ENCODE measurements at regions not wholly inside any gene's neighbourhood (a gene's known extent, or its start where the extent isn't known, plus 50 kb on each side); places are given as distances from the start of the nearest gene placed in this dataset.

DNA sequence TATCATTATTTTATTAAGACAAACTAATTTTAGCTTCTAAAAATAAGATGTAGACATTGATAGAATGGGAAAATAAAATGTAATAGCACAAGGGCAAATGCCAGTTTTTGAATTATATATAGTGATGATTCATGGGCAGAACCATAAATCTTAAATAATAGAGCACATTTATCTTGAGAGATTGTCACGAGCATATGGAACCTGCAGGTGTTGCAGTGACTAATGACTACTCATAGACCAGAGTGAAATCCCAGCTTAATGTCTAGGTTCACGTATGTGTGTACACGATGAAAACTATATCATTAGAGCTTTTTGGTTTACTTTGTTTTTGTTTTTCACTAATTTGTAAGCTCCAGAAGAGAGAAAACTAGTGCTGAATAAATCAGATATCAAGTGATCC, 150.2 kb upstream of the CACNA2D1 start:
- Histone ChIP-seq H3K79me2 (ENCODE audit: insufficient read depth, low read length) (no peaks in the 10 kb centered on the region), H3K4me1 (ENCODE audit: control insufficient read depth in 1 of 2, insufficient read depth in 2 of 2, low read length in 2 of 2) (peaks cover 7 to 14% of the 10 kb centered on the region in 2 donors), H3K36me3 (replicated peaks in 1 of 2; ENCODE audit: control insufficient read depth in 1 of 2, insufficient read depth in 2 of 2, low read length in 2 of 2) (no peaks in the 10 kb centered on the region), H3K27me3 (ENCODE audit: control insufficient read depth in 2 of 2, insufficient read depth in 2 of 2, low read length in 2 of 2) (no peaks in the 10 kb centered on the region), H2AFZ (ENCODE audit: insufficient read depth, low read depth, low read length, poor library complexity, severe bottlenecking) (no peak overlapping the region), H3K4me3 (replicated peaks in 1 of 3; ENCODE audit: low read depth in 2 of 3, low read length in 3 of 3) (no peak overlapping the region), H3K27ac (ENCODE audit: low read depth in 1 of 2, low read length in 2 of 2) (no peak overlapping the region), H4K20me1 (ENCODE audit: insufficient read depth, low read length) (no peaks in the 10 kb centered on the region), H3K4me2 (replicated peaks; ENCODE audit: extremely low read depth, low read length, poor library complexity, severe bottlenecking) (no peak overlapping the region), H3K9ac (ENCODE audit: insufficient read depth, low read length, poor library complexity, severe bottlenecking) (no peak overlapping the region), H3K9me3 (replicated peaks in 1 of 2; ENCODE audit: control insufficient read depth in 1 of 2, insufficient read depth in 1 of 2, low read length in 2 of 2) (peaks cover 0 to 4% of the 10 kb centered on the region in 2 donors)
- no peaks in the 10 kb centered on the region for H3K36me3 Mint-ChIP-seq
- no peak overlapping the region for H3K27ac Mint-ChIP-seq
- DNase-seq = no peak
- WGBS (ENCODE audit: insufficient coverage) = no CpG with 5 or more reads among the region's 3 CpGs
- no peak overlapping the region for H3K4me3 Mint-ChIP-seq
- peaks cover 22% of the 10 kb centered on the region for H3K4me1 Mint-ChIP-seq
- TF ChIP-seq, protein P1, sequence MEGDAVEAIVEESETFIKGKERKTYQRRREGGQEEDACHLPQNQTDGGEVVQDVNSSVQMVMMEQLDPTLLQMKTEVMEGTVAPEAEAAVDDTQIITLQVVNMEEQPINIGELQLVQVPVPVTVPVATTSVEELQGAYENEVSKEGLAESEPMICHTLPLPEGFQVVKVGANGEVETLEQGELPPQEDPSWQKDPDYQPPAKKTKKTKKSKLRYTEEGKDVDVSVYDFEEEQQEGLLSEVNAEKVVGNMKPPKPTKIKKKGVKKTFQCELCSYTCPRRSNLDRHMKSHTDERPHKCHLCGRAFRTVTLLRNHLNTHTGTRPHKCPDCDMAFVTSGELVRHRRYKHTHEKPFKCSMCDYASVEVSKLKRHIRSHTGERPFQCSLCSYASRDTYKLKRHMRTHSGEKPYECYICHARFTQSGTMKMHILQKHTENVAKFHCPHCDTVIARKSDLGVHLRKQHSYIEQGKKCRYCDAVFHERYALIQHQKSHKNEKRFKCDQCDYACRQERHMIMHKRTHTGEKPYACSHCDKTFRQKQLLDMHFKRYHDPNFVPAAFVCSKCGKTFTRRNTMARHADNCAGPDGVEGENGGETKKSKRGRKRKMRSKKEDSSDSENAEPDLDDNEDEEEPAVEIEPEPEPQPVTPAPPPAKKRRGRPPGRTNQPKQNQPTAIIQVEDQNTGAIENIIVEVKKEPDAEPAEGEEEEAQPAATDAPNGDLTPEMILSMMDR (IDR thresholded peaks at IDR 0.05) = no peak
- peaks cover 0 to 3% (median 0%) of the 10 kb centered on the region in 3 donors for H3K27me3 Mint-ChIP-seq (ENCODE audit: low read depth in 3 of 3)
- peaks cover 0 to 6% (median 2%) of the 10 kb centered on the region in 7 donors for H3K9me3 Mint-ChIP-seq
- intact Hi-C loops (cut with micrococcal nuclease) = no loop called here

GRCh38 chr7:82592416-82592815, 148.8 kb upstream of the CACNA2D1 start:
- Mint-ChIP-seq H3K36me3 (no peaks in the 10 kb centered on the region), H3K4me3 (no peak overlapping the region)
- no CpG with 5 or more reads among the region's 1 CpG for WGBS (ENCODE audit: insufficient coverage)

More at GRCh38 chr7:82592416-82592815, 148.8 kb upstream of the CACNA2D1 start:
- no peak overlapping the region for H3K27ac Mint-ChIP-seq
- intact Hi-C loops (cut with micrococcal nuclease) = no loop called here
- H3K9ac ChIP-seq (ENCODE audit: insufficient read depth, low read length, poor library complexity, severe bottlenecking) = no peak overlapping the region
- no peak overlapping the region for H3K4me3 ChIP-seq (replicated peaks in 1 of 3; ENCODE audit: low read depth in 2 of 3, low read length in 3 of 3)
- peaks cover 0 to 6% (median 2%) of the 10 kb centered on the region in 7 donors for H3K9me3 Mint-ChIP-seq
- H3K9me3 ChIP-seq (replicated peaks in 1 of 2; ENCODE audit: control insufficient read depth in 1 of 2, insufficient read depth in 1 of 2, low read length in 2 of 2) = peaks cover 0 to 4% of the 10 kb centered on the region in 2 donors
- peaks cover 17% of the 10 kb centered on the region for H3K4me1 Mint-ChIP-seq
- H2AFZ ChIP-seq (ENCODE audit: insufficient read depth, low read depth, low read length, poor library complexity, severe bottlenecking) = no peak overlapping the region
- no peaks in the 10 kb centered on the region for H4K20me1 ChIP-seq (ENCODE audit: insufficient read depth, low read length)
- H3K4me1 ChIP-seq (ENCODE audit: control insufficient read depth in 1 of 2, insufficient read depth in 2 of 2, low read length in 2 of 2) = peaks cover 4 to 14% of the 10 kb centered on the region in 2 donors
- H3K27me3 Mint-ChIP-seq (ENCODE audit: low read depth in 3 of 3) = peaks cover 0 to 3% (median 0%) of the 10 kb centered on the region in 3 donors
- TF ChIP-seq, protein P1 (IDR thresholded peaks at IDR 0.05) = no peak
- no peaks in the 10 kb centered on the region for H3K79me2 ChIP-seq (ENCODE audit: insufficient read depth, low read length)
- H3K4me2 ChIP-seq (replicated peaks; ENCODE audit: extremely low read depth, low read length, poor library complexity, severe bottlenecking) = no peak overlapping the region
- no peaks in the 10 kb centered on the region for H3K36me3 ChIP-seq (replicated peaks in 1 of 2; ENCODE audit: control insufficient read depth in 1 of 2, insufficient read depth in 2 of 2, low read length in 2 of 2)
- DNase-seq = no peak
- H3K27ac ChIP-seq (ENCODE audit: low read depth in 1 of 2, low read length in 2 of 2) = no peak overlapping the region
- no peaks in the 10 kb centered on the region for H3K27me3 ChIP-seq (ENCODE audit: control insufficient read depth in 2 of 2, insufficient read depth in 2 of 2, low read length in 2 of 2)
